Ovary (tissue), 7 donors: ENCODE measurements at regions not wholly inside any gene's neighbourhood (a gene's known extent, or its start where the extent isn't known, plus 50 kb on each side); places are given as distances from the start of the nearest gene placed in this dataset.

Experiments used
- DNase-seq, 5 donors: peaks; one replicate each; pipeline ENCODE4 v3.0.0-alpha.2; 2019 to 2020
- H3K27ac ChIP-seq, 2 donors: fragments of 200-600 bp; one replicate each; pipeline versions ENCODE4 v1.5.1 to v1.8.0; 2019 to 2022
- H3K27me3 ChIP-seq: fragments of 200-600 bp; one replicate; pipeline ENCODE4 v1.8.0; 2022
- H3K36me3 ChIP-seq: fragments of 200-600 bp; sonication (generic); one replicate; pipeline ENCODE4 v1.5.1; 2019
- H3K4me1 ChIP-seq: one replicate; pipeline ENCODE4 v1.8.1; 2013; ENCODE audit warnings: mild to moderate bottlenecking, moderate library complexity; ENCODE audit not compliant: insufficient read depth
- H3K4me3 ChIP-seq: fragments of 200-600 bp; sonication (generic); one replicate; pipeline ENCODE4 v1.5.1; 2017
- H3K9me3 ChIP-seq, 2 donors: fragments of 200-600 bp in 1 of 2; sonication (generic) in 1 of 2; one replicate each; pipeline versions ENCODE4 v1.5.1 to v1.8.1; 2013 to 2019; ENCODE audit warnings: mild to moderate bottlenecking in 1 of 2, moderate library complexity in 1 of 2
- CTCF ChIP-seq, 3 donors: fragments of 450-650 bp in 2 of 3; fragments of 200-600 bp in 1 of 3; IDR thresholded peaks; one replicate each; pipeline versions ENCODE4 v1.5.1 to v1.8.0; 2016 to 2022; ENCODE audit warnings: antibody characterized with exemption in 3 of 3, mild to moderate bottlenecking in 1 of 3
- EP300 ChIP-seq: sonication (generic); formaldehyde crosslinking; IDR thresholded peaks from one replicate; pipeline ENCODE4 v1.6.1; 2017; ENCODE audit warnings: antibody characterized with exemption
- POLR2A ChIP-seq: fragments of 450-650 bp; IDR thresholded peaks from one replicate; pipeline ENCODE4 v1.6.1; 2017; ENCODE audit warnings: antibody characterized with exemption, mild to moderate bottlenecking, moderate library complexity
- WGBS, 3 donors: extraction: QIAGEN DNeasy Blood & Tissue Kit in 1 of 3; methylation state at CpG; one replicate each; pipeline versions ENCODE4 v1.1.5 to v1.1.7; 2013 to 2017; 5-methylcytosine and 5-hydroxymethylcytosine counted together
- intact Hi-C, 4 donors: fragments of 100-400 bp; cut with DNase I; formaldehyde crosslinking; loops; one replicate each; pipeline versions ENCODE4 v1.11.0 to v1.15.1; 2022 to 2023
- donor health status: DM: no; HTN: no; CAD: no; lungs with moderate emphysema.
- donor health status: DM: no; HTN: no; CAD: no.
- donor health status: Bipolar disorder and iron deficiency.
- donor health status: DM: no; HTN: no; CAD: no.
- donor health status: DM: yes; HTN: yes; CAD: no.

- Histone ChIP-seq H3K4me1 (no peaks in the 10 kb centered on the region), H3K27me3 (no peaks in the 10 kb centered on the region), H3K9me3 (no peaks in the 10 kb centered on the region), H3K4me3 (no peak overlapping the region), H3K27ac (no peak overlapping the region), H3K36me3 (no peaks in the 10 kb centered on the region)
- TF ChIP-seq CTCF (IDR thresholded peaks at IDR 0.05) = no peak
- TF ChIP-seq EP300 = no peak
- no peak for TF ChIP-seq POLR2A
- intact Hi-C loops = no loop called here
- WGBS, 3 donors = 83 to 96% (median 87%) methylated on average over 2 of the region's 2 CpGs
- DNase-seq = no peak
Measured at GRCh38 chr11:109088086-109088485, 333.9 kb upstream of the C11orf87 start.

GRCh38 chr11:109089144-109089543 lies 332.8 kb upstream of the C11orf87 start:
- no peaks in the 10 kb centered on the region for H3K9me3 ChIP-seq
- TF ChIP-seq CTCF (IDR thresholded peaks at IDR 0.05) = no peak
- no peak for TF ChIP-seq EP300
- no peak for TF ChIP-seq POLR2A
- H3K27ac ChIP-seq = no peak overlapping the region
- no peak for DNase-seq
- H3K4me1 ChIP-seq = no peaks in the 10 kb centered on the region
- H3K36me3 ChIP-seq = no peaks in the 10 kb centered on the region
- intact Hi-C loops = no loop called here
- no peak overlapping the region for H3K4me3 ChIP-seq
- no peaks in the 10 kb centered on the region for H3K27me3 ChIP-seq
- 57 to 66% (median 63%) methylated on average over 2 of the region's 2 CpGs for WGBS, 3 donors

GRCh38 chr11:109093354-109093753 lies 328.6 kb upstream of the C11orf87 start:
- Histone ChIP-seq H3K27ac (no peak overlapping the region), H3K36me3 (no peaks in the 10 kb centered on the region), H3K27me3 (no peaks in the 10 kb centered on the region), H3K9me3 (no peaks in the 10 kb centered on the region), H3K4me3 (no peak overlapping the region), H3K4me1 (no peaks in the 10 kb centered on the region)
- 91 to 100% (median 95%) methylated on average over 1 of the region's 1 CpG for WGBS, 3 donors
- DNase-seq = no peak
- TF ChIP-seq POLR2A = no peak
- no peak for TF ChIP-seq EP300
- no peak for TF ChIP-seq CTCF (IDR thresholded peaks at IDR 0.05)
- intact Hi-C loops = no loop called here

- Histone ChIP-seq H3K27ac (no peak overlapping the region), H3K27me3 (no peaks in the 10 kb centered on the region), H3K36me3 (no peaks in the 10 kb centered on the region), H3K4me1 (no peaks in the 10 kb centered on the region), H3K4me3 (no peak overlapping the region), H3K9me3 (no peaks in the 10 kb centered on the region)
- no peak for DNase-seq
- TF ChIP-seq POLR2A (no peak), CTCF (IDR thresholded peaks at IDR 0.05) (no peak), EP300 (no peak)
- intact Hi-C loops = no loop called here
- whole genome bisulfite sequencing, 3 donors = 79 to 95% (median 79%) methylated on average over 3 of the region's 3 CpGs
Measured at GRCh38 chr11:109096266-109096665, 325.7 kb upstream of the C11orf87 start.
